NT2/D1 (cell line): ENCODE measurements at regions not wholly inside any gene's neighbourhood (a gene's known extent, or its start where the extent isn't known, plus 50 kb on each side); places are given as distances from the start of the nearest gene placed in this dataset.

Experiments
- SUZ12 ChIP-seq: IDR thresholded peaks from 2 replicates; pipeline ENCODE4 v1.6.1; 2011; ENCODE audit not compliant: insufficient read length, insufficient read depth; ENCODE audit errors: extremely low read depth
- YY1 ChIP-seq: IDR thresholded peaks from 2 replicates; pipeline ENCODE4 v1.6.1; 2011; ENCODE audit not compliant: insufficient read length, insufficient read depth
- ZNF274 ChIP-seq: IDR thresholded peaks from 2 replicates; pipeline ENCODE4 v1.6.1; 2011; ENCODE audit warnings: mild to moderate bottlenecking, low read depth, low read length

- TF ChIP-seq ZNF274 (no peak), YY1 (no peak), SUZ12 (no peak)
Observed at GRCh38 chr2:61710711-61711110, 143.1 kb downstream of the FAM161A start.
